Activated T-helper 1 cell treated with anti-CD3 and anti-CD28 coated beads, Interleukin-12 subunit alpha, Interleukin-12 subunit beta, Interleukin-2, Interleukin-4 antibody, amounts not matched to agents 30 ng/mL and 10 ng/mL and 1 ng/mL, durations not matched to agents 14 hours and 24 hours and 36 hours (primary cell): ENCODE measurements at regions not wholly inside any gene's neighbourhood (a gene's known extent, or its start where the extent isn't known, plus 50 kb on each side); places are given as distances from the start of the nearest gene placed in this dataset.
"Not testable (repeated sequence)": the region's sequence is repeated elsewhere in the genome, so short reads cannot be mapped to it uniquely, and the experiment has no call there.

Source experiments
- DNase-seq: peaks from one replicate; pipeline ENCODE4 v3.0.0; 2021; ENCODE audit warnings: low spot score
- H3K27ac Mint-ChIP-seq: one replicate; pipeline ENCODE4 v1.8.0; 2021; ENCODE audit warnings: mild to moderate bottlenecking, mixed read lengths
- H3K27me3 Mint-ChIP-seq: one replicate; pipeline ENCODE4 v1.8.0; 2022; ENCODE audit warnings: mild to moderate bottlenecking, moderate library complexity, mixed read lengths; ENCODE audit not compliant: insufficient read depth
- H3K36me3 Mint-ChIP-seq: one replicate; pipeline ENCODE4 v1.8.0; 2021; ENCODE audit warnings: low read depth, mixed read lengths
- H3K4me1 Mint-ChIP-seq: one replicate; pipeline ENCODE4 v1.8.0; 2021; ENCODE audit warnings: low read depth, mixed read lengths
- H3K4me3 Mint-ChIP-seq: one replicate; pipeline ENCODE4 v1.8.0; 2021; ENCODE audit warnings: mild to moderate bottlenecking, moderate library complexity, mixed read lengths
- H3K9me3 Mint-ChIP-seq: one replicate; pipeline ENCODE4 v1.8.0; 2021; ENCODE audit warnings: mixed read lengths
- intact Hi-C: fragments of 100-400 bp; cut with micrococcal nuclease; formaldehyde crosslinking; loops from one replicate; pipeline ENCODE4 v1.15.1; 2024

- intact Hi-C loops, result no loop called here
- Mint-ChIP-seq H3K9me3 (no peaks in the 10 kb centered on the region), H3K4me3 (no peak overlapping the region), H3K36me3 (no peaks in the 10 kb centered on the region), H3K27ac (no peak overlapping the region), H3K4me1 (no peaks in the 10 kb centered on the region), H3K27me3 (peaks cover 2% of the 10 kb centered on the region)
- DNase-seq, result no peak
These were observed 234.0 kb downstream of the ACTR3 start for GRCh38 chr2:114123925-114124324.

GRCh38 chr2:114127372-114127771 is 237.5 kb downstream of the ACTR3 start:
- Mint-ChIP-seq H3K36me3 (no peaks in the 10 kb centered on the region), H3K9me3 (peaks cover 5% of the 10 kb centered on the region), H3K27me3 (peaks cover 2% of the 10 kb centered on the region), H3K4me3 (no peak overlapping the region), H3K27ac (no peak overlapping the region), H3K4me1 (no peaks in the 10 kb centered on the region)
- intact Hi-C loops, result no loop called here
- no peak for DNase-seq

- Mint-ChIP-seq H3K36me3 (no peaks in the 10 kb centered on the region), H3K4me1 (no peaks in the 10 kb centered on the region), H3K9me3 (peaks cover 5% of the 10 kb centered on the region), H3K27me3 (peaks cover 2% of the 10 kb centered on the region), H3K4me3 (no peak overlapping the region), H3K27ac (no peak overlapping the region)
- no peak for DNase-seq
- intact Hi-C loops, result no loop called here
These were observed 238.4 kb downstream of the ACTR3 start for GRCh38 chr2:114128263-114128662.

- intact Hi-C loops, result no loop called here
- H3K36me3 Mint-ChIP-seq, result no peaks in the 10 kb centered on the region
- no peak overlapping the region for H3K4me3 Mint-ChIP-seq
- peaks cover 5% of the 10 kb centered on the region for H3K9me3 Mint-ChIP-seq
- no peak for DNase-seq
- peaks cover 2% of the 10 kb centered on the region for H3K27me3 Mint-ChIP-seq
- H3K27ac Mint-ChIP-seq, result no peak overlapping the region
- H3K4me1 Mint-ChIP-seq, result no peaks in the 10 kb centered on the region
These were observed 238.8 kb downstream of the ACTR3 start for GRCh38 chr2:114128725-114129124.

- H3K27me3 Mint-ChIP-seq, H3K9me3 Mint-ChIP-seq, intact Hi-C loops, H3K4me1 Mint-ChIP-seq, H3K36me3 Mint-ChIP-seq, DNase-seq, H3K27ac Mint-ChIP-seq, H3K4me3 Mint-ChIP-seq: not testable (repeated sequence)
These were observed 242.2 kb downstream of the ACTR3 start for GRCh38 chr2:114132050-114132449.

- Mint-ChIP-seq H3K4me3 (no peak overlapping the region), H3K36me3 (no peaks in the 10 kb centered on the region), H3K27me3 (no peaks in the 10 kb centered on the region), H3K4me1 (no peaks in the 10 kb centered on the region), H3K27ac (no peak overlapping the region), H3K9me3 (peaks cover 5% of the 10 kb centered on the region)
- no peak for DNase-seq
- intact Hi-C loops, result no loop called here
These were observed 244.3 kb downstream of the ACTR3 start for GRCh38 chr2:114134146-114134545.

GRCh38 chr2:114139542-114139941 is 249.7 kb downstream of the ACTR3 start:
- intact Hi-C loops, result no loop called here
- Mint-ChIP-seq H3K27ac (no peak overlapping the region), H3K4me3 (no peak overlapping the region), H3K9me3 (no peaks in the 10 kb centered on the region), H3K4me1 (no peaks in the 10 kb centered on the region), H3K27me3 (no peaks in the 10 kb centered on the region), H3K36me3 (no peaks in the 10 kb centered on the region)
- DNase-seq, result no peak

GRCh38 chr2:114156366-114157056 is 266.6 kb downstream of the ACTR3 start:
- no peak for DNase-seq
- no peak overlapping the region for H3K27ac Mint-ChIP-seq
- H3K9me3 Mint-ChIP-seq, result no peaks in the 10 kb centered on the region
- H3K27me3 Mint-ChIP-seq, result no peaks in the 10 kb centered on the region
- no peak overlapping the region for H3K4me3 Mint-ChIP-seq
- H3K4me1 Mint-ChIP-seq, result no peaks in the 10 kb centered on the region
- H3K36me3 Mint-ChIP-seq, result no peaks in the 10 kb centered on the region
- intact Hi-C loops, result no loop called here

- H3K36me3 Mint-ChIP-seq, result no peaks in the 10 kb centered on the region
- no peaks in the 10 kb centered on the region for H3K9me3 Mint-ChIP-seq
- no peak for DNase-seq
- H3K4me1 Mint-ChIP-seq, result no peaks in the 10 kb centered on the region
- intact Hi-C loops, result no loop called here
- no peaks in the 10 kb centered on the region for H3K27me3 Mint-ChIP-seq
- no peak overlapping the region for H3K27ac Mint-ChIP-seq
- no peak overlapping the region for H3K4me3 Mint-ChIP-seq
These were observed 267.1 kb downstream of the ACTR3 start for GRCh38 chr2:114157057-114157385.

GRCh38 chr2:114160263-114160981 is 270.5 kb downstream of the ACTR3 start:
- H3K9me3 Mint-ChIP-seq, result no peaks in the 10 kb centered on the region

GRCh38 chr2:114161371-114161770 is 271.5 kb downstream of the ACTR3 start:
- Mint-ChIP-seq H3K4me1 (no peaks in the 10 kb centered on the region), H3K27ac (no peak overlapping the region), H3K36me3 (no peaks in the 10 kb centered on the region), H3K4me3 (no peak overlapping the region), H3K9me3 (no peaks in the 10 kb centered on the region), H3K27me3 (no peaks in the 10 kb centered on the region)
- DNase-seq, result no peak
- intact Hi-C loops, result no loop called here

More at GRCh38 chr2:114160263-114160981, 270.5 kb downstream of the ACTR3 start:
- Mint-ChIP-seq H3K27ac (no peak overlapping the region), H3K27me3 (no peaks in the 10 kb centered on the region), H3K4me3 (no peak overlapping the region), H3K36me3 (no peaks in the 10 kb centered on the region), H3K4me1 (no peaks in the 10 kb centered on the region)
- intact Hi-C loops, result no loop called here
- DNase-seq, result no peak

- Mint-ChIP-seq H3K27ac (no peak overlapping the region), H3K36me3 (no peaks in the 10 kb centered on the region), H3K27me3 (no peaks in the 10 kb centered on the region), H3K9me3 (no peaks in the 10 kb centered on the region), H3K4me3 (no peak overlapping the region), H3K4me1 (no peaks in the 10 kb centered on the region)
- intact Hi-C loops, result no loop called here
- no peak for DNase-seq
These were observed 274.6 kb upstream of the DPP10 start for GRCh38 chr2:114167799-114168198.

GRCh38 chr2:114170070-114170469 is 272.4 kb upstream of the DPP10 start:
- H3K4me1 Mint-ChIP-seq, result no peaks in the 10 kb centered on the region
- intact Hi-C loops, result no loop called here
- H3K9me3 Mint-ChIP-seq, result no peaks in the 10 kb centered on the region
- DNase-seq, result no peak
- no peak overlapping the region for H3K27ac Mint-ChIP-seq
- H3K36me3 Mint-ChIP-seq, result no peaks in the 10 kb centered on the region
- no peaks in the 10 kb centered on the region for H3K27me3 Mint-ChIP-seq
- no peak overlapping the region for H3K4me3 Mint-ChIP-seq
